ENCODE measurements at regions not wholly inside any gene's neighbourhood (a gene's known extent, or its start where the extent isn't known, plus 50 kb on each side); places are given as distances from the start of the nearest gene placed in this dataset.

DNA sequence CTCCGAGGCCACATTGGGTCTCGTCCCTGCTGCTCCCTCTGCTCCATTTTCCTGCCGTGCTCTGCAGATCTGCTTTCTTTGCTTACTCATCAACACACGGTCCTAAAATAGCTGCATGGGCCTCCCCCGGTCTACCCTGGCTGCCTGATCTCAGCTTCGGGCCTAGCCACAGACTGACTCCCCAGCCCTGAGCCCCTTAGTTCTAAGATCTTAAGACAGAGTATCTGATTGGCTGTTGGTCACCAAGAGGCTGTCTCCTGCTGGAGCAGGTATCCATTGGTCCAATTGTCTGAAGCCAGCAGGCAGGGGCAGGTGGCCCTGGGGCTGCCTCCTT lies 53.7 kb upstream of the NECTIN1 start:
- no peak for DNase-seq

DNA sequence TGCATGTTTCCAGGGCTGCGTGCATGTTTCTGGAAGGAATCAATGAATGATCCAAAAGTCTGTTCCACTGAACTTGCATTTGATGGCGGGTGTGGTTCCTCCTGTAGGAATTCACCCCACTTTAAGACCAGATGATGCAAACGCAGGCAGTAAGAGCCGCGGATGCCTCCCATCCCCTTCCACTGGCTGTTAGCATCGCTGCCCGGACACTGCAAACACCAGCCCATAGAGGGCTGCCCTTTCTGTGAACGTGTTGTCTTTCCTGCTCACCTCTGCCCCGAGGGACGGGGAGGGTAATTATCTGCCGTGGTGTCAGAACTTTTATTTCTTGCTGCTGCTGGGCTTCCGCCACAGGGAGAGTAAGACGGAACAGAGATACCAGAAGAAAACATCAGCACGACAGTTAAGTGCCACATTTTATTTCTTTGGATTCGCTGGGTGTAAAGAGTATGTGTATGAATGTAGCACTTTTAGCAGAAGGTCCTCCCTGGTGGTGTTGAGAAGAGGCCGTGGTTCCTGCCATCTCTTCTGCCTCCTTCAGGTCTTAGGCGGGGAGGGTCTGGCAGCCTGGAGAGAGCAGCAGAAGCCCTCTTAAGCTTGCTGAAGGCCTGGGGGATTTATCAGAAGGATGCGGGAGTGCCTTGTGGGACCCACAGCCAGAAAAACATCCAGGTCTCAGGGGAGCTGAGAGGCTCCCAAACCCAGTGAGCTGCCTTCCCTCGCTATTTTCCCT lies 53.2 kb upstream of the NECTIN1 start:
- in situ Hi-C loops (cut with MboI; ENCODE audit: low pct_unique_long_range_greater_than_20kb, low sequenced_read_pairs) = no loop called here
- no peak for DNase-seq

More for the DNA sequence above, 53.7 kb upstream of the NECTIN1 start:
- in situ Hi-C loops (cut with MboI; ENCODE audit: low pct_unique_long_range_greater_than_20kb, low sequenced_read_pairs) = no loop called here

- no peak for DNase-seq
- in situ Hi-C loops (cut with MboI; ENCODE audit: low pct_unique_long_range_greater_than_20kb, low sequenced_read_pairs) = no loop called here
These were observed 51.4 kb upstream of the NECTIN1 start for GRCh38 chr11:119780222-119780953.

DNA sequence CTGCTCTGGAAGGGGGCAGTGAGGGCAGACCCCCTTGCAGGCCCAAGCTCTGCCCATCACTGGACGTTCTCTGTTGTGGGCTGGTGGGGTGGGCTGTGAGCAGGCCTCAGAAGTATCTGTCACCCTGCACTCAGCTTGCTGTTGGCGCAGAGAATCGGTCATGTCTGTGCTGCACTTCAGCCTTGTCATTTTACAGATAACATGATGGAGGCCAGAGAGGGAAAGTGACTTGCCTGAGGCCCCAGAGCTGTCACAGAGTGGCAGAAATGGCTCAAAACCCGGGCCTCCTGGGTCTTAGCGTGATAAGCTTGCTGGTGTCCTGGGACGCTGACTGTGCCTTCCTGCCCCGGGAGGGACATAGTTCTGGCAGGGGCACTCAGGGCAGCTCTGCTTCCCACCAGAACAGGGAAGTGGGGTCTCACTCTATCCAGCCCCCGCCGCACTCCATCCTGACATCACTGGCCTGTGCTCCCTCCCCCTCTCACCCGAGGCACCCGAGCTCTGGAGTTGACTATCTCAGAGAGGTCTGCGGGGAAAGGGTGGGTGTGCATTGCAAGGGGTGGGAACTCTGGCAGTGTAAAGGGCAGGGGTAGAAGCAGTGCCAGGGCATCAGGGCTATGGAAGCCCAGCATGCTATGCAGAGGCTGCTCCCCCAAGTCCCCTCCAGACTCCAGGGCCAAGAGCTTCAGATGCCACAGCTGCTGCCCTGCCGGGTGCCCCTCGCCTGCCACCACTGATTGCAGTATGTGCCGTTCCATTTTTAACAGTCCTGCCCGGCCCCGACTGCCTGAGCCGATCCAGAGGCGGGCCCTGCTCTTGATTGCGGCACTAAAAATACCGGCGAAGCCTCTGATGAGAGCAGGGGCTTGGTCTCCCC lies 50.4 kb upstream of the NECTIN1 start:
- in situ Hi-C loops (cut with MboI; ENCODE audit: low pct_unique_long_range_greater_than_20kb, low sequenced_read_pairs) = no loop called here
- DNase-seq = no peak
